H1 (cell line): ENCODE measurements at regions not wholly inside any gene's neighbourhood (a gene's known extent, or its start where the extent isn't known, plus 50 kb on each side); places are given as distances from the start of the nearest gene placed in this dataset.

Experiments
- CTCF ChIA-PET: fragments of 300-600 bp; sonication (Branson Sonifier 250); formaldehyde crosslinking; loops from one replicate; lab custom pipeline; 2021; ENCODE audit not compliant: partially characterized antibody; lab: Charles Lee
- POLR2A ChIA-PET: fragments of 300-600 bp; sonication (Branson Sonifier 250); formaldehyde crosslinking; loops from one replicate; lab custom pipeline; 2021; ENCODE audit warnings: inconsistent platforms; ENCODE audit not compliant: partially characterized antibody; lab: Charles Lee
- DNase-seq, 2 experiments: peaks; one replicate each; pipeline versions ENCODE4 v3.0.0 to v3.0.0-alpha.2; 2010 to 2022; ENCODE audit warnings: low spot score in 2 of 2, low read depth in 1 of 2, mixed read lengths in 1 of 2
- FAIRE-seq: peaks from 2 replicates; lab custom pipeline; 2011; peaks lifted over from hg19 to GRCh38; lab: Jason Lieb, UNC
- H2AFZ ChIP-seq: 2 replicates; pipeline ENCODE4 v1.8.1; 2012; ENCODE audit warnings: low read length, inconsistent platforms
- H2AK5ac ChIP-seq: 2 replicates; pipeline ENCODE4 v1.6.1; 2013; ENCODE audit warnings: low read depth, low read length
- H2BK120ac ChIP-seq: replicated peaks from 2 replicates; pipeline ENCODE3; 2013; ENCODE audit warnings: low read depth, low read length, inconsistent platforms
- H2BK12ac ChIP-seq: 2 replicates; pipeline ENCODE4 v1.6.1; 2013; ENCODE audit warnings: low read depth, low read length
- H2BK15ac ChIP-seq: 2 replicates; pipeline ENCODE4 v1.6.1; 2013; ENCODE audit warnings: low read length
- H2BK20ac ChIP-seq: 2 replicates; pipeline ENCODE4 v1.6.1; 2013; ENCODE audit warnings: low read length
- H2BK5ac ChIP-seq: 2 replicates; pipeline ENCODE4 v1.6.1; 2013; ENCODE audit warnings: low read depth, low read length
- H3K14ac ChIP-seq: 2 replicates; pipeline ENCODE4 v1.6.1; 2013; ENCODE audit warnings: inconsistent platforms; ENCODE audit not compliant: insufficient read length
- H3K18ac ChIP-seq: 2 replicates; pipeline ENCODE4 v1.6.1; 2013; ENCODE audit warnings: low read length; ENCODE audit errors: extremely low read depth
- H3K23ac ChIP-seq: 2 replicates; pipeline ENCODE4 v1.6.1; 2013; ENCODE audit warnings: inconsistent platforms; ENCODE audit not compliant: insufficient read length
- H3K23me2 ChIP-seq: 2 replicates; pipeline ENCODE4 v1.6.1; 2013; ENCODE audit warnings: low read depth, low read length
- H3K27ac ChIP-seq: 2 replicates; pipeline ENCODE4 v1.6.1; 2011; ENCODE audit warnings: low read depth, low read length, inconsistent platforms
- H3K27me3 ChIP-seq, 4 experiments: replicated peaks in 1 of 4; 1 replicate in 1 of 4; 2 replicates in 3 of 4; pipeline versions ENCODE4 v1.6.1 to v1.8.1; 2011 to 2013; ENCODE audit warnings: low read length in 3 of 4, mild to moderate bottlenecking in 3 of 4, inconsistent platforms in 2 of 4, mixed read lengths in 2 of 4, moderate library complexity in 1 of 4; ENCODE audit not compliant: control insufficient read depth in 3 of 4, insufficient read depth in 3 of 4; ENCODE audit errors: extremely low read depth in 1 of 4
- H3K36me3 ChIP-seq, 4 experiments: 2 replicates each; pipeline versions ENCODE4 v1.6.1 to v1.8.1; 2011 to 2013; ENCODE audit warnings: mild to moderate bottlenecking in 4 of 4, low read length in 3 of 4, moderate library complexity in 2 of 4, control low read depth in 1 of 4, inconsistent platforms in 1 of 4; ENCODE audit not compliant: insufficient read depth in 4 of 4, control insufficient read depth in 2 of 4
- H3K4ac ChIP-seq: replicated peaks from 2 replicates; pipeline ENCODE3; 2013; ENCODE audit warnings: low read length, low read depth, mixed read lengths, inconsistent platforms; ENCODE audit not compliant: insufficient read length
- H3K4me1 ChIP-seq, 4 experiments: replicated peaks in 1 of 4; 1 replicate in 1 of 4; 2 replicates in 3 of 4; pipeline versions ENCODE4 v1.6.1 to v1.8.1; 2011 to 2013; ENCODE audit warnings: low read length in 3 of 4, inconsistent platforms in 2 of 4, mixed read lengths in 1 of 4; ENCODE audit not compliant: insufficient read depth in 4 of 4, control insufficient read depth in 3 of 4
- H3K4me2 ChIP-seq, 2 experiments: 2 replicates each; pipeline versions ENCODE4 v1.6.1 to v1.8.1; 2011 to 2013; ENCODE audit warnings: low read depth in 2 of 2, low read length in 2 of 2, control low read depth in 1 of 2, inconsistent platforms in 1 of 2, mild to moderate bottlenecking in 1 of 2; ENCODE audit not compliant: insufficient read depth in 1 of 2
- H3K4me3 ChIP-seq, 4 experiments: fragments of 200-600, 300-600 bp in 1 of 4; sonication (generic), shearing (Covaris generic), sonication (Bioruptor Twin) in 1 of 4; 2 replicates each; pipeline versions ENCODE4 v1.5.1 to v1.8.1; 2011 to 2016; ENCODE audit warnings: low read length in 4 of 4, low read depth in 3 of 4, control low read depth in 2 of 4, inconsistent platforms in 2 of 4, mild to moderate bottlenecking in 2 of 4, mixed read lengths in 1 of 4, moderate library complexity in 1 of 4; ENCODE audit not compliant: insufficient read depth in 2 of 4; ENCODE audit errors: extremely low read depth in 1 of 4
- H3K56ac ChIP-seq: replicated peaks from 2 replicates; pipeline ENCODE3; 2013; ENCODE audit warnings: low read depth, mild to moderate bottlenecking, mixed read lengths, low read length, inconsistent platforms; ENCODE audit not compliant: insufficient read length
- H3K79me1 ChIP-seq: 2 replicates; pipeline ENCODE4 v1.6.1; 2013; ENCODE audit warnings: low read depth, low read length, control low read depth
- H3K79me2 ChIP-seq, 2 experiments: 2 replicates each; pipeline versions ENCODE4 v1.6.1 to v1.8.1; 2012 to 2013; ENCODE audit warnings: low read length in 2 of 2, mild to moderate bottlenecking in 2 of 2, inconsistent platforms in 1 of 2; ENCODE audit not compliant: insufficient read depth in 2 of 2, control insufficient read depth in 1 of 2
- H3K9ac ChIP-seq, 4 experiments: replicated peaks in 1 of 4; 1 replicate in 1 of 4; 2 replicates in 3 of 4; pipeline versions ENCODE4 v1.6.1 to v1.8.1; 2011 to 2013; ENCODE audit warnings: low read depth in 3 of 4, low read length in 3 of 4, control low read depth in 2 of 4, mild to moderate bottlenecking in 2 of 4, moderate library complexity in 2 of 4, inconsistent platforms in 1 of 4; ENCODE audit errors: extremely low read depth in 1 of 4
- H3K9me3 ChIP-seq, 2 experiments: 2 replicates each; pipeline versions ENCODE4 v1.6.1 to v1.8.1; 2012 to 2013; ENCODE audit warnings: mild to moderate bottlenecking in 2 of 2, moderate library complexity in 2 of 2, control low read depth in 1 of 2, inconsistent platforms in 1 of 2, low read depth in 1 of 2, low read length in 1 of 2, mixed read lengths in 1 of 2; ENCODE audit not compliant: insufficient read depth in 2 of 2
- H4K20me1 ChIP-seq, 2 experiments: replicated peaks in 1 of 2; 2 replicates each; pipeline versions ENCODE3 to v1.8.1; 2011 to 2013; ENCODE audit warnings: inconsistent platforms in 2 of 2, low read length in 2 of 2, mild to moderate bottlenecking in 1 of 2; ENCODE audit not compliant: insufficient read depth in 2 of 2, control insufficient read depth in 1 of 2
- H4K5ac ChIP-seq: 2 replicates; pipeline ENCODE4 v1.6.1; 2013; ENCODE audit warnings: low read length, low read depth, mixed read lengths, inconsistent platforms; ENCODE audit not compliant: insufficient read length
- H4K8ac ChIP-seq: 2 replicates; pipeline ENCODE4 v1.8.0; 2013; ENCODE audit warnings: mild to moderate bottlenecking, moderate library complexity, low read length, inconsistent platforms; ENCODE audit not compliant: insufficient read depth; ENCODE audit errors: extremely low read depth
- H4K91ac ChIP-seq: replicated peaks from 2 replicates; pipeline ENCODE3; 2013; ENCODE audit warnings: low read length, mixed read lengths, inconsistent platforms; ENCODE audit not compliant: insufficient read length
- BACH1 ChIP-seq: IDR thresholded peaks from 2 replicates; pipeline ENCODE4 v1.6.1; 2012; ENCODE audit warnings: low read length, improper control_type of control experiment
- BCL11A ChIP-seq, 2 experiments: IDR thresholded peaks; one replicate each; pipeline ENCODE4 v1.6.1; 2011; ENCODE audit warnings: low read depth in 2 of 2, low read length in 2 of 2, mild to moderate bottlenecking in 2 of 2
- CREB1 ChIP-seq: IDR thresholded peaks from 2 replicates; pipeline ENCODE4 v1.6.1; 2012; ENCODE audit warnings: inconsistent platforms
- EZH2 ChIP-seq: fragments of 200-600 bp; sonication (generic); IDR thresholded peaks from 2 replicates; pipeline ENCODE4 v1.7.1; 2012; ENCODE audit warnings: low read depth, mild to moderate bottlenecking, moderate library complexity, low read length, inconsistent platforms; ENCODE audit not compliant: severe bottlenecking
- JUN ChIP-seq: IDR thresholded peaks from 2 replicates; pipeline ENCODE4 v1.6.1; 2011; ENCODE audit warnings: low read depth, mild to moderate bottlenecking, improper control_type of control experiment, low read length
- KDM4A ChIP-seq: IDR thresholded peaks from one replicate; pipeline ENCODE4 v1.7.1; 2012; ENCODE audit warnings: low read depth, mild to moderate bottlenecking, moderate library complexity, low read length, inconsistent platforms; ENCODE audit not compliant: severe bottlenecking
- MAFK ChIP-seq: IDR thresholded peaks from 2 replicates; pipeline ENCODE4 v1.6.1; 2012; ENCODE audit warnings: low read depth, mild to moderate bottlenecking, improper control_type of control experiment, low read length
- NANOG ChIP-seq: IDR thresholded peaks from 2 replicates; pipeline ENCODE4 v1.6.1; 2011; ENCODE audit warnings: low read length, low read depth, mild to moderate bottlenecking, inconsistent platforms; ENCODE audit not compliant: insufficient read depth, poor library complexity, severe bottlenecking
- SAP30 ChIP-seq: fragments of 300-600 bp; sonication (generic); IDR thresholded peaks from 2 replicates; pipeline ENCODE4 v1.7.1; 2012; ENCODE audit warnings: low read length, moderate library complexity, mild to moderate bottlenecking, inconsistent platforms; ENCODE audit not compliant: insufficient read depth, insufficient replicate concordance
- SIN3A ChIP-seq, 2 experiments: IDR thresholded peaks in 1 of 2; conservative IDR thresholded peaks in 1 of 2; 2 replicates each; pipeline ENCODE4 v1.6.1; 2011 to 2012; ENCODE audit warnings: low read length in 2 of 2, improper control_type of control experiment in 1 of 2, low read depth in 1 of 2, mild to moderate bottlenecking in 1 of 2
- SIRT6 ChIP-seq: IDR thresholded peaks from one replicate; pipeline ENCODE4 v1.7.1; 2012; ENCODE audit warnings: low read length, inconsistent platforms
- SP1 ChIP-seq: IDR thresholded peaks from 2 replicates; pipeline ENCODE4 v1.6.1; 2011; ENCODE audit warnings: low read depth, low read length
- SP2 ChIP-seq: IDR thresholded peaks from 2 replicates; pipeline ENCODE4 v1.6.1; 2012; ENCODE audit warnings: mild to moderate bottlenecking, low read length, inconsistent platforms
- TEAD4 ChIP-seq: IDR thresholded peaks from 2 replicates; pipeline ENCODE4 v1.6.1; 2012; ENCODE audit warnings: low read depth, low read length, inconsistent platforms, mixed read lengths
- WGBS, 2 experiments: shearing (Covaris generic) in 1 of 2; methylation state at CpG; one replicate each; pipeline versions ENCODE4 v1.1.6 to v1.1.7; 2013 to 2015; ENCODE audit warnings: low lambda C conversion rate in 2 of 2, mixed read lengths in 2 of 2, inconsistent platforms in 1 of 2, low coverage in 1 of 2, missing lambda C conversion rate in 1 of 2; ENCODE audit not compliant: insufficient replicate concordance in 2 of 2, insufficient coverage in 1 of 2, insufficient read length in 1 of 2; ENCODE audit errors: extremely low coverage in 1 of 2, missing lambda C conversion rate in 1 of 2; 5-methylcytosine and 5-hydroxymethylcytosine counted together

- no peak overlapping the region for H2BK20ac ChIP-seq
- whole genome bisulfite sequencing, 2 experiments = 95% methylated on average over 5 of the region's 5 CpGs; no CpG with 5 or more reads in 1 of the 2 experiments
- no peak overlapping the region for H2AFZ ChIP-seq
- H3K56ac ChIP-seq = no peak overlapping the region
- no peak overlapping the region for H2BK120ac ChIP-seq
- no peak overlapping the region for H3K4me2 ChIP-seq
- peaks cover 0 to 1% (median 0%) of the 10 kb centered on the region in 4 experiments; a peak in 1 of 7 replicates for H3K27me3 ChIP-seq
- no peak overlapping the region for H4K8ac ChIP-seq
- no peaks in the 10 kb centered on the region for H4K20me1 ChIP-seq
- H3K23me2 ChIP-seq = no peaks in the 10 kb centered on the region
- no peak overlapping the region for H3K18ac ChIP-seq
- no peak for DNase-seq
- H3K79me2 ChIP-seq = no peaks in the 10 kb centered on the region
- no peaks in the 10 kb centered on the region for H3K4me1 ChIP-seq
- no peak overlapping the region for H2AK5ac ChIP-seq
- H3K23ac ChIP-seq = no peak overlapping the region
- CTCF ChIA-PET = no interaction called here
- no peak overlapping the region for H2BK15ac ChIP-seq
- H2BK12ac ChIP-seq = no peak overlapping the region
- H3K79me1 ChIP-seq = no peaks in the 10 kb centered on the region
- no peak overlapping the region for H4K5ac ChIP-seq
- H4K91ac ChIP-seq = no peak overlapping the region
- no peak overlapping the region for H3K4ac ChIP-seq
- H3K36me3 ChIP-seq = no peaks in the 10 kb centered on the region
- TF ChIP-seq EZH2 = no peak
- TF ChIP-seq SAP30 = no peak
- no peak for TF ChIP-seq SP2
- TF ChIP-seq NANOG = no peak
- TF ChIP-seq SIRT6 = no peak
- TF ChIP-seq BACH1 = no peak
- TF ChIP-seq TEAD4 = no peak
- TF ChIP-seq CREB1 = no peak
- TF ChIP-seq SIN3A (conservative IDR thresholded peaks at IDR 0.05 in 1 of 2, IDR thresholded peaks at IDR 0.05 in 1 of 2; ENCODE audit: low read depth in 1 of 2, low read length in 2 of 2) = no peak
- TF ChIP-seq JUN = no peak
- TF ChIP-seq SP1 = no peak
- TF ChIP-seq BCL11A (IDR thresholded peaks at IDR 0.05; ENCODE audit: low read depth in 2 of 2, low read length in 2 of 2) = no peak
- no peak for TF ChIP-seq KDM4A
- TF ChIP-seq MAFK = no peak
- TF ChIP-seq, all 59 proteins: peak for 0
- Histone ChIP-seq H2BK5ac (no peak overlapping the region), H3K14ac (no peak overlapping the region), H3K9ac (no peak overlapping the region), H3K27ac (no peak overlapping the region), H3K4me3 (no peak overlapping the region), H3K9me3 (peaks cover 0 to 3% of the 10 kb centered on the region in 2 experiments; a peak in 1 of 4 replicates)
- FAIRE-seq = no peak
- POLR2A ChIA-PET = no interaction called here
Measured at GRCh38 chr2:82301506-82301905, 1997.0 kb upstream of the LRRTM1 start.
